Fibroblast of mammary gland (primary cell): ENCODE measurements at regions not wholly inside any gene's neighbourhood (a gene's known extent, or its start where the extent isn't known, plus 50 kb on each side); places are given as distances from the start of the nearest gene placed in this dataset.

Experiments used
- DNase-seq: peaks from one replicate; pipeline ENCODE4 v3.0.0-alpha.2; 2010; ENCODE audit warnings: low read depth
- H3K4me3 ChIP-seq: 2 replicates; pipeline ENCODE4 v1.5.1; 2011; ENCODE audit warnings: low read depth, mild to moderate bottlenecking, low read length, moderate library complexity; ENCODE audit not compliant: control insufficient read depth
- TF ChIP-seq, protein P1 (sequence below): conservative IDR thresholded peaks from 2 replicates; pipeline ENCODE4 v1.5.1; 2011; ENCODE audit warnings: low read depth, low read length, inconsistent platforms; ENCODE audit not compliant: control insufficient read depth, insufficient read depth

DNA sequence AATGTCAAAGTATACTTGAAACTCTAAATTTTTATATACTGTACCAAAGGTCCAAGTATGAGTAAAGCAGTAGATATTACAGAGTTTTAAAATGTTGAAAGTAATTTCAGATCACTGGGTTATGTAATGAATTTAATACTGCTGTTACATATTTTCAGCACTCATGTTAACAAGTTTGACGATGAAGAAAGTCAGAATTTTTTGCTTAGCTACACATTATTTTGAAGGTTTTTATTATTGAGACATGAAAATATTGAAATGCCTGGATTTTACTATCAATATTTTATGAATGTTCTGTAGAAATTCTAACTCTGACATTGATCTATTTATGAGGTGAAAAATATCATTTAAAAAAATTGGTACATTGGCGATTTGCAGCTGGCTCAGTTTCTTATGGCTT, 1030.3 kb downstream of the FSCB start:
- H3K4me3 ChIP-seq: no peak overlapping the region
- TF ChIP-seq, protein P1, sequence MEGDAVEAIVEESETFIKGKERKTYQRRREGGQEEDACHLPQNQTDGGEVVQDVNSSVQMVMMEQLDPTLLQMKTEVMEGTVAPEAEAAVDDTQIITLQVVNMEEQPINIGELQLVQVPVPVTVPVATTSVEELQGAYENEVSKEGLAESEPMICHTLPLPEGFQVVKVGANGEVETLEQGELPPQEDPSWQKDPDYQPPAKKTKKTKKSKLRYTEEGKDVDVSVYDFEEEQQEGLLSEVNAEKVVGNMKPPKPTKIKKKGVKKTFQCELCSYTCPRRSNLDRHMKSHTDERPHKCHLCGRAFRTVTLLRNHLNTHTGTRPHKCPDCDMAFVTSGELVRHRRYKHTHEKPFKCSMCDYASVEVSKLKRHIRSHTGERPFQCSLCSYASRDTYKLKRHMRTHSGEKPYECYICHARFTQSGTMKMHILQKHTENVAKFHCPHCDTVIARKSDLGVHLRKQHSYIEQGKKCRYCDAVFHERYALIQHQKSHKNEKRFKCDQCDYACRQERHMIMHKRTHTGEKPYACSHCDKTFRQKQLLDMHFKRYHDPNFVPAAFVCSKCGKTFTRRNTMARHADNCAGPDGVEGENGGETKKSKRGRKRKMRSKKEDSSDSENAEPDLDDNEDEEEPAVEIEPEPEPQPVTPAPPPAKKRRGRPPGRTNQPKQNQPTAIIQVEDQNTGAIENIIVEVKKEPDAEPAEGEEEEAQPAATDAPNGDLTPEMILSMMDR: no peak
- no peak for DNase-seq

DNA sequence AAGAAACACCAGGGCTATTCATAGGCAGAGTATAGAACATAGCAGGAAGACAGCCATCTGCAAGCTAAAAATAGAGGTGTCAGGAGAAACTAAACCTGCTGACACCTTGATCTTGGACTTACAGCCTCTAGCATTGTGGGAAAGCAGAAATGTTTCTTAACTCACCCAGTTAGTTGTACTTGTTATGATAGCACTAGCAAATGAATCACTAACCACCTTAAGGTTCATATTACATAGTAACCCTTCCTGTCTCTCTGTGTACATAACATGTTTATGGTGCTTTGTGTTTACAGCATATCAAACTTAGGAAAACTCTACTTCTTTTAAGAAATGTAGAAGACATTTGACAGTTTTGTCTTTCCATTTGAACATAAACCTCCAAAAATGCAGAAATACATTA, 1031.3 kb downstream of the FSCB start:
- no peak overlapping the region for H3K4me3 ChIP-seq
- TF ChIP-seq, protein P1: no peak
- no peak for DNase-seq

DNA sequence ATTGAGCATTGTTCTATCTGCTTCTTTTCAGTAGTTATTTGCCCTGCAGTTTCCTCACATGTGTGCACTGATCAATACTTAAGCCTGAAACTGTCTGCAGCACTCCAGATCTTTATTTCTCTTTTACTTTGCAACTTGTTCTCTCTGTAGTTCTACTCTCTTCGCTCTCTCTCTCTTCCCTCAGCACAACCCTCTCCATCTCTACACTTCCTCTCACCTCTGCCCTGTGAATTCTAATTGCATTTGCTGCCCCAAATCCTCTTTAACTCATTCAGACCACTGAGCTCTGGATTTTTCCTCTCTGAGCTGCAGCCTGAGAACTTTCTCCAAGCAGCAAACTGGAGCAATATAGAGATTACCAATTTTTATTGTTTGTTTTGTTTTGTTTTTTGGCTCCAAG, 1035.5 kb downstream of the FSCB start:
- TF ChIP-seq, protein P1: no peak

DNA sequence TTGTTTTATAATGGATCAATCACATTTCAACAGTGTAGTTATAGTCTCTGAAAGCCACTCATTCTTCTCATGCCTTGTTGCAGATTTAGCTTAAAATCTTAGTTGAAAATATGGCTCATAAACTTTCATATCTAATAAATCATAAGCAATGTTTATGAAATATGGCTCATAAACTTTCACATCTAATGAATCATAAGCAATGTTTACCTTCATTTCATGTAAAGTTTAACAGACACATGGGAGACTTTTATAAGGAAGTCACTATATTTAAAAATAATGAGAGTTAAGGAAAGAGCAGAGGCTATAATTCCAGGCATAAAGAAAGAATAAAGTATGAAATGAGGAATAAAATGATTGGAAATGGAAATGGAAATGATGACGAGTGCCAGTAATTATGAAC, 1042.1 kb downstream of the FSCB start:
- H3K4me3 ChIP-seq: no peak overlapping the region
- DNase-seq: no peak
- TF ChIP-seq, protein P1: no peak

More for the DNA sequence above, 1035.5 kb downstream of the FSCB start:
- no peak overlapping the region for H3K4me3 ChIP-seq
- no peak for DNase-seq

DNA sequence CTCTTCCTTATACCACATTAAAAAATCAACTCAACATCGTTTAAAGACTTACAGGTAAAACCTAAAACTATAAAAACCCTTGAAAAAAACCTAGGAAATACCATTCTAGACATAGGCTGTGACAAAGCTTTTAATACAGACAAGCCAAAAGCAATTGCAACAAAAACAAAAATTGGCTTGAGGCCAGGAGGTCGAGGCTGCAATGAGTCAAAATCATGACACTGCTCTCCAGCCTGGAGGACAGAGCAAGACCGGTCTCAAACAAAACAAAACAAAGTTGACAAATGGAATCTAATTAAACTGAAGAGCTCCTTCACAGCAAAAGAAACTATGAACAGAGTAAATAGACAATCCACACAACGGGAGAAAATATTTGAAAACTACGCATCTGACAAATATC, 1057.8 kb downstream of the FSCB start:
- no peak for DNase-seq
- H3K4me3 ChIP-seq: no peak overlapping the region
- TF ChIP-seq, protein P1: no peak

DNA sequence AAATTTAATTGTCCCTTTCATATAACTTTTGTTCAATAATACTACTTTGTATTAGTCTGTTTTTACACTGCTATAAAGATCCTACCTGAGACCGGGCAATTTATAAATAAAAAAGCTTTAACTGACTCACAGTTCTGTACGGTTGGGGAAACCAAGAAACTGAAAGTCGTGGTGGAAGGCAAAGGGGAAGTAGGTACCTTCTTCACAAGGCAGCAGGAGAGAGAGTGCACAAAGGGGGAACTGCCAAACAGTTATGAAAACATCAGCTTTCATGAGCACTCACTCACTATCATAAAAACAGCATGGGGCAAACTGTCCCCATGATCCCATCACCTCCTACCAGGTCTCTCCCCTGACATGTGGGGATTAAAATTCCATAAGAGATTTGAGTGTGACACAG, 1069.0 kb downstream of the FSCB start:
- DNase-seq: no peak
- H3K4me3 ChIP-seq: no peak overlapping the region
- TF ChIP-seq, protein P1: no peak

DNA sequence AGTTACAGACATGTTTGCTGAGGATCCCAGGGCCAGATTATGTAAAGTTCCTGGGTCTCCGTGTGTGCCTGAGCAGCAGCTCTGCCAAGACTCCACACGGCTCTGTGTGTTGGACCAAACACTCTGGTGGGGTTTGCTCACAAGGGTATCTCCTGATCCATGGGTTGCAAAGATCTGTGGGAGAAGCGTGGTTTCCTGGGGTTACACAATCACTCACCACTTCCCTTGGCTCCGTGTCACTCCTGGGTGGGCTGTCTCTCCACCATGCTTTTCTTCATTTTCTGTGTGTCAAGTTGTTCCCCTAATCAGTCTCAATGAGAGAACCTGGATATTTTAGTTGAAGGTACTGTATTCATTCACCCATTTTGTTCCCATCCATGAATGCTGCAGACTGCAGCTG, 1088.8 kb downstream of the FSCB start:
- TF ChIP-seq, protein P1: no peak
- DNase-seq: no peak
- no peak overlapping the region for H3K4me3 ChIP-seq
